NB4 (cell line): ENCODE measurements at regions not wholly inside any gene's neighbourhood (a gene's known extent, or its start where the extent isn't known, plus 50 kb on each side); places are given as distances from the start of the nearest gene placed in this dataset.

Experiments
- CTCF ChIP-seq: IDR thresholded peaks from one replicate; pipeline ENCODE4 v1.5.1; 2012; ENCODE audit warnings: low read depth, low read length
- POLR2A ChIP-seq: IDR thresholded peaks from 2 replicates; pipeline ENCODE4 v1.6.1; 2011; ENCODE audit warnings: mild to moderate bottlenecking; ENCODE audit not compliant: insufficient read length; ENCODE audit errors: extremely low read depth

GRCh38 chr2:79355569-79355968 is 157.3 kb upstream of the CTNNA2 start:
- TF ChIP-seq CTCF (no peak), POLR2A (no peak)
